MM.1S (cell line): ENCODE measurements at regions not wholly inside any gene's neighbourhood (a gene's known extent, or its start where the extent isn't known, plus 50 kb on each side); places are given as distances from the start of the nearest gene placed in this dataset.

Experiments
- EZH2 ChIP-seq: fragments of 300-600 bp; sonication (generic); optimal IDR thresholded peaks from 2 replicates; pipeline ENCODE3; 2017; ENCODE audit warnings: low read depth, mild to moderate bottlenecking, antibody characterized with exemption, low read length, mixed read lengths
- EZH2phosphoT487 ChIP-seq: fragments of 300-600 bp; sonication (generic); IDR thresholded peaks from 2 replicates; pipeline ENCODE4 v1.6.1; 2018; ENCODE audit warnings: antibody characterized with exemption, low read length
- TF ChIP-seq, protein P1 (sequence below): fragments of 300-600 bp; sonication (generic); IDR thresholded peaks from 2 replicates; pipeline ENCODE4 v1.5.1; 2016; ENCODE audit warnings: antibody characterized with exemption, low read length, mixed read lengths

- TF ChIP-seq, protein P1, sequence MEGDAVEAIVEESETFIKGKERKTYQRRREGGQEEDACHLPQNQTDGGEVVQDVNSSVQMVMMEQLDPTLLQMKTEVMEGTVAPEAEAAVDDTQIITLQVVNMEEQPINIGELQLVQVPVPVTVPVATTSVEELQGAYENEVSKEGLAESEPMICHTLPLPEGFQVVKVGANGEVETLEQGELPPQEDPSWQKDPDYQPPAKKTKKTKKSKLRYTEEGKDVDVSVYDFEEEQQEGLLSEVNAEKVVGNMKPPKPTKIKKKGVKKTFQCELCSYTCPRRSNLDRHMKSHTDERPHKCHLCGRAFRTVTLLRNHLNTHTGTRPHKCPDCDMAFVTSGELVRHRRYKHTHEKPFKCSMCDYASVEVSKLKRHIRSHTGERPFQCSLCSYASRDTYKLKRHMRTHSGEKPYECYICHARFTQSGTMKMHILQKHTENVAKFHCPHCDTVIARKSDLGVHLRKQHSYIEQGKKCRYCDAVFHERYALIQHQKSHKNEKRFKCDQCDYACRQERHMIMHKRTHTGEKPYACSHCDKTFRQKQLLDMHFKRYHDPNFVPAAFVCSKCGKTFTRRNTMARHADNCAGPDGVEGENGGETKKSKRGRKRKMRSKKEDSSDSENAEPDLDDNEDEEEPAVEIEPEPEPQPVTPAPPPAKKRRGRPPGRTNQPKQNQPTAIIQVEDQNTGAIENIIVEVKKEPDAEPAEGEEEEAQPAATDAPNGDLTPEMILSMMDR: no peak
- TF ChIP-seq EZH2 (no peak), EZH2phosphoT487 (no peak)
Measured at GRCh38 chr20:40499391-40499790, 189.6 kb downstream of the MAFB start.
